AG09309 (cell line): ENCODE measurements at regions not wholly inside any gene's neighbourhood (a gene's known extent, or its start where the extent isn't known, plus 50 kb on each side); places are given as distances from the start of the nearest gene placed in this dataset.

Experiments used
- DNase-seq: peaks from one replicate; pipeline ENCODE4 v3.0.0-alpha.2; 2010; ENCODE audit warnings: low read depth
- H3K4me3 ChIP-seq: 2 replicates; pipeline ENCODE4 v1.5.1; 2011; ENCODE audit warnings: mild to moderate bottlenecking, low read depth, low read length, moderate library complexity; ENCODE audit not compliant: control insufficient read depth
- CTCF ChIP-seq: IDR thresholded peaks from 2 replicates; pipeline ENCODE4 v1.5.1; 2011; ENCODE audit warnings: mild to moderate bottlenecking, low read depth, low read length, inconsistent platforms; ENCODE audit not compliant: insufficient read depth, control insufficient read depth; ENCODE audit errors: missing control alignments

- no peak overlapping the region for H3K4me3 ChIP-seq
- TF ChIP-seq CTCF, result no peak
- peak; percentile 85 for DNase-seq
Observed at GRCh38 chr1:239909898-239910297, 181.8 kb upstream of the FMN2 start.

GRCh38 chr1:239912471-239912870 lies 179.2 kb upstream of the FMN2 start:
- no peak for DNase-seq
- H3K4me3 ChIP-seq, result no peak overlapping the region
- TF ChIP-seq CTCF, result no peak

- no peak overlapping the region for H3K4me3 ChIP-seq
- TF ChIP-seq CTCF, result no peak
- DNase-seq, result no peak
Observed at GRCh38 chr1:239913141-239913585, 178.5 kb upstream of the FMN2 start.

- DNase-seq, result peak; percentile 92
- H3K4me3 ChIP-seq, result no peak overlapping the region
- TF ChIP-seq CTCF, result peak; percentile 40
Observed at GRCh38 chr1:239914751-239915231, 176.9 kb upstream of the FMN2 start.

- TF ChIP-seq CTCF, result no peak
- DNase-seq, result no peak
- no peak overlapping the region for H3K4me3 ChIP-seq
Observed at GRCh38 chr1:239918634-239919033, 173.0 kb upstream of the FMN2 start.

- DNase-seq, result no peak
- no peak overlapping the region for H3K4me3 ChIP-seq
- no peak for TF ChIP-seq CTCF
Observed at GRCh38 chr1:239920214-239920613, 171.5 kb upstream of the FMN2 start.
